GM12878 (cell line): ENCODE measurements at regions not wholly inside any gene's neighbourhood (a gene's known extent, or its start where the extent isn't known, plus 50 kb on each side); places are given as distances from the start of the nearest gene placed in this dataset.

ENCODE experiments used
- ATAC-seq: fragments of 200-7000 bp; cut with Tn5 transposase; 3 replicates; pipeline ENCODE4 v1.9.1; 2020; ENCODE audit warnings: mild to moderate bottlenecking, moderate library complexity
- BruUV-seq: library from RNA; stranded (reverse); fragments of 400-500 nt; replicated peaks from 2 replicates; lab custom pipeline; 2021; lab: Mats Ljungman, UMichigan
- CTCF ChIA-PET: fragments of 300-600 bp; sonication (Branson Sonifier 250); formaldehyde crosslinking; extraction: SDS; loops from one replicate; lab custom pipeline; 2021; ENCODE audit warnings: inconsistent platforms; lab: Yijun Ruan, JAX
- POLR2A ChIA-PET: fragments of 350-600 bp; formaldehyde crosslinking; extraction: SDS; loops from one replicate; lab custom pipeline; 2021; ENCODE audit warnings: inconsistent platforms; lab: Charles Lee
- RAD21 ChIA-PET: fragments of 300-600 bp; sonication (Branson Sonifier 250); formaldehyde crosslinking; loops from one replicate; lab custom pipeline; 2023; ENCODE audit warnings: antibody characterized with exemption; ENCODE audit not compliant: unreplicated experiment; lab: Charles Lee
- SMC1A ChIA-PET: fragments of 300-600 bp; sonication (Branson Sonifier 250); formaldehyde crosslinking; loops from one replicate; lab custom pipeline; 2023; ENCODE audit not compliant: unreplicated experiment, uncharacterized antibody; lab: Charles Lee
- DNase-seq: peaks from one replicate; pipeline ENCODE4 v3.0.0-alpha.2; 2011; ENCODE audit warnings: low read depth, low spot score
- FAIRE-seq: peaks from 3 replicates; lab custom pipeline; 2011; peaks lifted over from hg19 to GRCh38; lab: Jason Lieb, UNC
- H2AFZ ChIP-seq: 2 replicates; pipeline ENCODE4 v1.6.0; 2011; ENCODE audit warnings: low read depth, low read length, control low read depth; ENCODE audit not compliant: control insufficient read depth
- H3K27ac ChIP-seq: 2 replicates; pipeline ENCODE4 v1.5.1; 2011; ENCODE audit warnings: control low read depth; ENCODE audit not compliant: control insufficient read depth, insufficient read depth
- H3K27me3 ChIP-seq, 2 experiments: replicated peaks in 1 of 2; 2 replicates each; pipeline versions ENCODE4 v1.6.0 to v1.6.1; 2011; ENCODE audit warnings: low read length in 1 of 2; ENCODE audit not compliant: control insufficient read depth in 2 of 2, insufficient read depth in 2 of 2
- H3K36me3 ChIP-seq, 2 experiments: 2 replicates each; pipeline ENCODE4 v1.5.1; 2011; ENCODE audit warnings: low read length in 1 of 2; ENCODE audit not compliant: control insufficient read depth in 2 of 2, insufficient read depth in 2 of 2
- H3K4me1 ChIP-seq: 2 replicates; pipeline ENCODE4 v1.6.1; 2011; ENCODE audit warnings: mild to moderate bottlenecking, low read length, moderate library complexity, mixed read lengths; ENCODE audit not compliant: control insufficient read depth, insufficient read depth
- H3K4me2 ChIP-seq: 2 replicates; pipeline ENCODE4 v1.6.0; 2011; ENCODE audit warnings: control low read depth; ENCODE audit not compliant: control insufficient read depth, insufficient read depth
- H3K4me3 ChIP-seq: fragments of 200-600 bp; sonication (generic); 2 replicates; pipeline ENCODE4 v1.5.1; 2016
- H3K79me2 ChIP-seq: 2 replicates; pipeline ENCODE4 v1.6.0; 2011; ENCODE audit warnings: low read length; ENCODE audit not compliant: control insufficient read depth, insufficient read depth
- H3K9ac ChIP-seq: 2 replicates; pipeline ENCODE4 v1.8.0; 2011; ENCODE audit warnings: low read length, control low read depth, mixed read lengths; ENCODE audit not compliant: control insufficient read depth, insufficient read depth
- H3K9me3 ChIP-seq: replicated peaks from 3 replicates; pipeline ENCODE4 v1.5.1; 2011; ENCODE audit warnings: mild to moderate bottlenecking, low read length; ENCODE audit not compliant: control insufficient read depth, insufficient read depth
- H4K20me1 ChIP-seq: 2 replicates; pipeline ENCODE4 v1.6.0; 2011; ENCODE audit not compliant: control insufficient read depth, insufficient read depth
- BCLAF1 ChIP-seq: fragments of 450-650 bp; IDR thresholded peaks from 2 replicates; pipeline ENCODE4 v1.6.1; 2017; ENCODE audit warnings: antibody characterized with exemption, mild to moderate bottlenecking, moderate library complexity
- CBX3 ChIP-seq: fragments of 200-600 bp; sonication (generic); IDR thresholded peaks from 2 replicates; pipeline ENCODE4 v1.6.1; 2016; ENCODE audit warnings: low read depth, borderline replicate concordance
- CHD4 ChIP-seq: fragments of 200-600 bp; sonication (generic); IDR thresholded peaks from 2 replicates; pipeline ENCODE4 v1.6.1; 2016; ENCODE audit warnings: mild to moderate bottlenecking
- HDAC6 ChIP-seq: fragments of 200-600 bp; sonication (generic); IDR thresholded peaks from one replicate; pipeline ENCODE4 v1.8.0; 2017; ENCODE audit warnings: antibody characterized with exemption; ENCODE audit not compliant: unreplicated experiment
- IKZF1 ChIP-seq: fragments of 450-650 bp; conservative IDR thresholded peaks from 2 replicates; pipeline ENCODE4 v1.6.1; 2017; ENCODE audit warnings: antibody characterized with exemption, mild to moderate bottlenecking
- SIN3A ChIP-seq: IDR thresholded peaks from 2 replicates; pipeline ENCODE4 v1.6.1; 2012; ENCODE audit warnings: low read depth, low read length, improper control_type of control experiment
- SPI1 ChIP-seq: IDR thresholded peaks from 2 replicates; pipeline ENCODE4 v1.6.1; 2011; ENCODE audit warnings: low read depth, mild to moderate bottlenecking, low read length, moderate library complexity, borderline replicate concordance; ENCODE audit not compliant: insufficient read depth
- ZBTB33 ChIP-seq: fragments of 450-650 bp; IDR thresholded peaks from 2 replicates; pipeline ENCODE4 v1.6.1; 2017; ENCODE audit warnings: mild to moderate bottlenecking
- WGBS: methylation state at CpG from one replicate; pipeline ENCODE4 v1.1.6; 2016; ENCODE audit warnings: low lambda C conversion rate; ENCODE audit not compliant: insufficient replicate concordance, insufficient coverage; ENCODE audit errors: missing lambda C conversion rate; 5-methylcytosine and 5-hydroxymethylcytosine counted together
- in situ Hi-C: fragments of 300-500 bp; cut with MboI; formaldehyde crosslinking; loops from 9 replicates; pipeline ENCODE4 v1.14.3; 2018; ENCODE audit warnings: mixed read lengths
- intact Hi-C: fragments of 100-400 bp; cut with micrococcal nuclease; formaldehyde crosslinking; loops from one replicate; pipeline ENCODE4 v1.14.2; 2022; ENCODE audit not compliant: unreplicated experiment

GRCh38 chr21:35377505-35378090, 328.5 kb upstream of the RUNX1 start:
- H3K79me2 ChIP-seq: no peaks in the 10 kb centered on the region
- ChIA-PET RAD21 (no interaction called here), CTCF (no interaction called here), SMC1A (interaction anchor here (1.1 to 1.2 kb wide), 2 partner anchors 17 to 179 kb away, joined by 3 read pairs; no protein-coding TSS in a partner anchor), POLR2A (no interaction called here)
- H2AFZ ChIP-seq: no peak overlapping the region
- no peaks in the 10 kb centered on the region for H3K9me3 ChIP-seq
- no peak overlapping the region for H3K9ac ChIP-seq
- no peaks in the 10 kb centered on the region for H3K4me1 ChIP-seq
- intact Hi-C loops: no loop called here
- H3K4me3 ChIP-seq: no peak overlapping the region
- no TSS peak for BruUV-seq
- H3K4me2 ChIP-seq: no peak overlapping the region
- ATAC-seq (no peak), FAIRE-seq (no peak), DNase-seq (no peak)
- no peak for TF ChIP-seq CBX3
- no peak for TF ChIP-seq SPI1
- no peak for TF ChIP-seq BCLAF1
- TF ChIP-seq SIN3A: no peak
- TF ChIP-seq HDAC6: no peak
- TF ChIP-seq ZBTB33: no peak
- no peak for TF ChIP-seq CHD4
- TF ChIP-seq IKZF1: no peak
- H3K27ac ChIP-seq: no peak overlapping the region
- no peaks in the 10 kb centered on the region for H3K27me3 ChIP-seq
- in situ Hi-C loops: no loop called here
- 32% methylated on average over 7 of the region's 7 CpGs for WGBS
- H4K20me1 ChIP-seq: no peaks in the 10 kb centered on the region
- H3K36me3 ChIP-seq: no peaks in the 10 kb centered on the region
